Brain pericyte (primary cell): ENCODE measurements at regions not wholly inside any gene's neighbourhood (a gene's known extent, or its start where the extent isn't known, plus 50 kb on each side); places are given as distances from the start of the nearest gene placed in this dataset.

Experiments used
- DNase-seq: peaks from one replicate; pipeline ENCODE4 v3.0.0-alpha.2; 2012; ENCODE audit warnings: low read depth, low spot score

- DNase-seq, result no peak
Observed at GRCh38 chr16:14362774-14363371, 267.2 kb downstream of the PARN start.

GRCh38 chr16:14360326-14361037 is 269.6 kb downstream of the PARN start:
- no peak for DNase-seq

GRCh38 chr16:14358697-14359305 is 271.3 kb downstream of the PARN start:
- DNase-seq, result no peak

DNA sequence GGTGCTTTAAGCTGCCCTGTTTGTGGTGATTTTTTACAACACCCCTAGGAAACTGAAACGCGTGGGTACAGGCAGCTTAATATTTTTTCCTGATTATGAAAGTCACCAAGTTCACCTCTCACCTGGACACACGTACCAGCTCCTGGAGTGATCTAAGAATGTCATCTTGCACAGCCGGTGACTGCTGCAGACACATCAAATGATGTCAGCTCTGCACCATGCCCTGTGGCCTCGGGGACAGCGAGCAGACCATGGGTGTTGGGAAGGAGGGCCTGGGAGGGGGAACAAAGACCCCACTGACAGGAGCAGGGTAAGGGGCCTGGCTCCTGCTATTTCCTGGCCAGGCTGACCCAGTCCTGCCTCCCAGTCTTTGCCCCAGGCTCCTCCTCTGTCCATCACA is 272.7 kb downstream of the PARN start:
- DNase-seq, result no peak

DNA sequence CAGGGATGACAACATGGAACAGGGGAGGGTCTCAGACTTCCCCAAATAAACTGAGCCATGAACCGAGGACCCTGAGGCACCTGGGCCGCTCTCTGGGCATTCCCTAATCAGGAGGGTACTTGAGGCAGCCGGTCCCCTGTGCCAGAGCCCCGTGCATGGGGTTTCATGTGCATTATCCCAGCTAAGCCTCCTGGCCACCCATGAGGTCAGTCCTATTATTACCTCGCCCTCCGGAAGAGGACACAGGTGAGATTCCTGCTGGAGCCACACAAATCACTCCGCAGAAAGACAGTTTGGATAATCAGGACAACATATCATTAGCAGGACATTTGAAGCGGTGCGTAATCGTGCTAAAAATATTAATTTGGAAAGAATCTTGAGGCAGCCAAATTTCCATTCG is 274.0 kb downstream of the PARN start:
- DNase-seq, result no peak

DNA sequence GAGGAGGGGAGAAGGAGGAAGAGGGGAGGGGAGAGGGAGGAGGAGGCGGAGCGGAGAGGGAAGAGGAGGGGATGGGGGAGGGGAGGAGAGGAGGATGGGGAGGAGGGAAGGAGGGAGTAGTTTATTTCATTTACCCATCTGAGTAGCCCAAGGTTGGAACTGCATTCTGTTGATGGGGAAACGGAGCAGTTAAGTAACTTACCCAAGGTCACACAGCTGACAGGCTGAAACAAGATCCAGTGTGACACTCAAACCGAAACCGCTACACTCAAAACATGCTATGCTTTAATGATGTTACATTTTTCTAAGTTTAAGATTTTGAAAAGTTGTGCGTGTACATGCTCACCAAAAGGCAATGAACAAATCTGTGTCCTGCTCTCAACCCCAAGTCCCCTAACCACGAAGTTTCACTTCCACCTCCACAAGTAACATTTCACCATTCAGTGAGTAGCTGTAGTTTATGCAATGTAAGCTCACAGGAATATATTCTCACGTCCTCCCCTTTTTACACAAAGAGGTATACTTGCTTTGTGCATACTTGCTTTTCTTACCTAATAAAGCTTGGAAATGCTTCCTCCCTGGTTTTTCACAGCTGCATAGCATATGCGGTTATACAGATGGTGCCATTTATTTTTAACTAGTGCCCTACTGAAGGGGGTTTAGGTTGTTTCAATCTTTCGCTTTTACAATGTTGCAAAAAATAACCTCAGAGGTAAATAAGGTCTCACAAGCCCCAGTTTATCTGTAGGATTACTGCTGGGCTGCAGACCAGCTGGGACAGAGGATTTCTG is 275.3 kb downstream of the PARN start:
- no peak for DNase-seq

GRCh38 chr16:14353340-14353739 is 276.7 kb downstream of the PARN start:
- no peak for DNase-seq

- DNase-seq, result no peak
Observed at GRCh38 chr16:14351647-14352046, 278.4 kb downstream of the PARN start.

DNA sequence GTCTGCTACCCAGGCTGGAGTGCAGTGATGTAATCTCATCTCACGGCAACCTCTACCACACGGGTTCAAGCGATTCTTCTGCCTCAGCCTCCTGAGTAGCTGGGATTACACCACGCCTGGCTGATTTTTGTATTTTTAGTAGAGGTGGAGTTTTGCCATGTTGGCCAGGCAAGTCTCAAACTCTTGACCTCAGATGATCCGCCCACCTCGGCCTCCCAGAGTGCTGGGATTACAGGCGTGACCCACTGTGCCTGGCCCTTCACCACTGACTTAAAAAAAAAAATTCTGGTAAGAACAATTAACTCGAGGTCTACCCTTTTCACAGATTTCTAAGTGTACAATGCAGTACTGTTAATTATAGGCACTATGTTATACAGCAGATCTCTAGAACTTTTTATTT is 279.4 kb downstream of the PARN start:
- DNase-seq, result no peak

- no peak for DNase-seq
Observed at GRCh38 chr16:14350081-14350480, 279.0 kb downstream of the MRTFB start.

DNA sequence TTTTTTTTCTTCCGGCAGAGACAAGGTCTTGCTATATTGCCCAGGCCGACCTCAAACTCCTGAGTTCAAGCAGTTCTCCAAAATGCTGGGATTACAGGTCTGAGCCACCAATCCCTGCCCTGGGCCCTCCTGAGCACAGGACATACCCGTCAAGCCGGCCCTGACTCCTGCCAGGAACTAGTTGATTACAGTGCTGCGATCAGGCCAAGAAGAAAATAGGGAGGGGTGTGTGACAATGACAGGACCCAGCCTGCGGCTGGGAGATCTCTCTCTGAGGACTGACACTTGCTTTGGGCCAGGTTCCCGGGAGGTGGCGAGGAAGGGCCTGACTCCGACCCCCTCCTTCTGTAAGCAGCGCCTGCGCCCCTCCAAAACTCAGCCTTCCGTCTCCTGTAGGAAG is 276.6 kb downstream of the MRTFB start:
- DNase-seq, result no peak

- DNase-seq, result no peak
Observed at GRCh38 chr16:14346278-14347142, 275.4 kb downstream of the MRTFB start.

DNA sequence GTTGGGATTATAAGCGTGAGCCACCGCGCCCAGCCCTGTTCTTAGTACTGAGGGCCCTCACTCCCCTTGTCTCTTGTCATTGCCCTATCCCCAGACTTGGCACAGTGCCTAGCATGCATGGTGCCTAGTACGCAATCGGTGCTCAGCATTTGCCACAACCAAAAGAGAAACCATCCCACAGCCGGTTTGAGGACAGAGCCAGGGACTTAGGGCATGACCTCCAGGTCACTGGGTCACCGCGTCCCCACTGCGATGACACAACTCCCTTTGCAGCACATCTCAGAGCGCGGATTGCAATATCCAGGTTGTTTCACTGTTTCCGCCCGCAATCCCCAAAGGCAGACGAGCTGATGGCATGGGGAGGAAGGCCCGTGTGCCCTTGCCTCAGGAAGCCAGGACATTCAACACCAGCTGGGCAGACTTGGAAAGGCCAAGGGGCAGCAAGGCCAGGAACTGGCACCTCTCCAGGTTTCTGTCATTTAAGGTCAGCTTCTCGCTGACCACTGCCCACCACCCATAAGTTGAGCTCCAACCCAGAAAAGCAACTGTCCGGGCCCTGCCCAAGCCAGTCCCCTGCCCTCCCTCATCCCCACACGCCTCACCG is 274.5 kb downstream of the MRTFB start:
- DNase-seq, result no peak

- DNase-seq, result no peak
Observed at GRCh38 chr16:14344945-14345344, 273.8 kb downstream of the MRTFB start.

- no peak for DNase-seq
Observed at GRCh38 chr16:14344292-14344691, 273.2 kb downstream of the MRTFB start.

- DNase-seq, result no peak
Observed at GRCh38 chr16:14341324-14342225, 270.5 kb downstream of the MRTFB start.

GRCh38 chr16:14339694-14340093 is 268.6 kb downstream of the MRTFB start:
- DNase-seq, result no peak

- DNase-seq, result no peak
Observed at GRCh38 chr16:14338969-14339368, 267.9 kb downstream of the MRTFB start.

- no peak for DNase-seq
Observed at GRCh38 chr16:14338236-14338635, 267.1 kb downstream of the MRTFB start.
